Rectal smooth muscle tissue (tissue), 1 donor: ENCODE measurements at regions not wholly inside any gene's neighbourhood (a gene's known extent, or its start where the extent isn't known, plus 50 kb on each side); places are given as distances from the start of the nearest gene placed in this dataset.

Experiments used
- H3K27ac ChIP-seq: one replicate; pipeline ENCODE4 v1.7.0; 2013; ENCODE audit warnings: low read depth, low read length, inconsistent platforms
- H3K27me3 ChIP-seq: one replicate; pipeline ENCODE4 v1.7.0; 2013; ENCODE audit warnings: low read length; ENCODE audit not compliant: control insufficient read depth, insufficient read depth
- H3K36me3 ChIP-seq: one replicate; pipeline ENCODE4 v1.7.0; 2013; ENCODE audit warnings: low read length; ENCODE audit not compliant: control insufficient read depth, insufficient read depth
- H3K4me1 ChIP-seq: one replicate; pipeline ENCODE4 v1.7.0; 2013; ENCODE audit warnings: low read length; ENCODE audit not compliant: control insufficient read depth, insufficient read depth
- H3K4me3 ChIP-seq: one replicate; pipeline ENCODE4 v1.7.0; 2013; ENCODE audit warnings: low read length
- H3K9ac ChIP-seq: one replicate; pipeline ENCODE4 v1.7.0; 2013; ENCODE audit warnings: low read length

DNA sequence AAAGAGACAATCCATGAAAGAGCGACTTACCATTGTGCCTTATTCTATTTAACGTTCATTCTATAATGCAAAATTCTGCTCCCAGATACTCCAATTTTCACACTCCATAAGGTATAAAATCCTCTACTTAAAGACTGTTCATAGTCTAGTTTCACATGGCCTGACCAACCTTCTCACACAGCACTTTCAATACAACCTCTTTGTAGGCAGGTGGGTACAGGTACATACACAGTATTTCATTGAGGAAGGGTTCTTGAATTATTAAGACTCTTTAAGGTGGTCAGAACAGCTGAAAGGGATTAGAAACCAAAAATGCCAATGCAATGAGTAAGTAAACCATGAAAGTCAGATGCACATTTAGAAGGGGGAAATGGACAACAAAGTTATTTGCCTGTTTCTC is 352.0 kb downstream of the PARP8 start:
- Histone ChIP-seq H3K27me3 (no peaks in the 10 kb centered on the region), H3K9ac (no peak overlapping the region), H3K4me3 (no peak overlapping the region), H3K27ac (no peak overlapping the region), H3K4me1 (no peaks in the 10 kb centered on the region), H3K36me3 (no peaks in the 10 kb centered on the region)

DNA sequence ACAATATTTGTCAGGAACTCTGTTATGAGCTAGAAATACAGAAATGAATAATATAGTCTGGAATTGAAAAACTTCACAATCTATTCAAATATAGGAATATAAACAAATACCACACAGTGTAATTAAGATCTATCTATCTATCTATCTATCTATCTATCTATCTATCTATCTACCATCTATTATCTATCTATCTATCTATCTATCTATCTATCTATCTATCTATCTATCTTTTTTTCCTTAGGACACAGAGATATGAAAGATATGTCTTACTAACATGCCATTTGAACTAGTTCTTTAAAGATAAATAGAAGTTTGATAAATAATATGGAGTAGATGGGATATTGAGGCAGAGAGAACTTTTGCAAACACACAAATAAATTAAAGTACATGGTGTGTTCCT is 357.8 kb downstream of the PARP8 start:
- Histone ChIP-seq H3K36me3 (no peaks in the 10 kb centered on the region), H3K4me1 (no peaks in the 10 kb centered on the region), H3K27me3 (no peaks in the 10 kb centered on the region), H3K4me3 (no peak overlapping the region), H3K27ac (no peak overlapping the region), H3K9ac (no peak overlapping the region)

GRCh38 chr5:51027271-51027670 is 356.0 kb upstream of the ISL1 start:
- Histone ChIP-seq H3K4me1 (no peaks in the 10 kb centered on the region), H3K4me3 (no peak overlapping the region), H3K27me3 (no peaks in the 10 kb centered on the region), H3K9ac (no peak overlapping the region), H3K27ac (no peak overlapping the region), H3K36me3 (no peaks in the 10 kb centered on the region)

DNA sequence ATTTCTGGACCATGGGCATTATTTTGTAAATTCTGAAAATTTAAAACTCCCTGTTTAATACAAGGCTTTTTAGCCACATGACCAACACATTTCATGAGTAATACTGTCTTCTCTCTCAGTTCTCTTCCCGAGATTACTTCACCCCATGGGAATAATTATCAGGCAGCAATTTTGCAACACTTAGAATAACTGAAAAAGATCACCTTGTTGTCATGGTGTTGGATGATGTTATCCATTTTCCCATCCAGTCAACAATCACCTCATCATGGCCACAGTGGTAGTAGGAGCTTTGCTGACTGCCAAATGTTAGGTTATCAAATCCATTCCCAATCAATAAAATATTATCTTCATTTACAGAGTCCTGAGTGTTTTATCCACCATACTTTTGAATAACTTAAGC is 354.9 kb upstream of the ISL1 start:
- H3K4me1 ChIP-seq, result no peaks in the 10 kb centered on the region
- H3K27ac ChIP-seq, result no peak overlapping the region
- H3K9ac ChIP-seq, result no peak overlapping the region
- no peaks in the 10 kb centered on the region for H3K36me3 ChIP-seq
- H3K4me3 ChIP-seq, result no peak overlapping the region
- H3K27me3 ChIP-seq, result no peaks in the 10 kb centered on the region

DNA sequence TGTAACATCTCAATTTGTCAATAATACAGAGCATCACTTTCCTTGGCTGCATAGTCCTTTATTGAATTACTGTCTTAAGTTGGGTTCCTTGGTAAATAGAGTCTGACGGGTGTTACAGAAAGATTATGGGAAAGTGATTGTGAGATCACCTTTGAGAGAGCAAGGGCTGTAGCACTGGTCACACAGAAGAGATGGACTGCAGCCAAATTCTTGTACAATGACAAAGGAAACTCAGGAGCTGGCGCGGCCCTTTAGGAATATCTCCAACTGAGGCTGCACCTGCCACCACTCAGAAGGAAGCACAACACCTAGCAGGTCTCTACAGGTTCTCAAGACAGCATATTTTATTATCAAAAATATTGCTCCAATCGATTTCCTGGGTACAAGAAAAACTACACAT is 350.0 kb upstream of the ISL1 start:
- Histone ChIP-seq H3K36me3 (no peaks in the 10 kb centered on the region), H3K4me1 (no peaks in the 10 kb centered on the region), H3K4me3 (no peak overlapping the region), H3K27me3 (no peaks in the 10 kb centered on the region), H3K27ac (no peak overlapping the region), H3K9ac (no peak overlapping the region)

- Histone ChIP-seq H3K4me3 (no peak overlapping the region), H3K36me3 (no peaks in the 10 kb centered on the region), H3K4me1 (no peaks in the 10 kb centered on the region), H3K27me3 (no peaks in the 10 kb centered on the region), H3K9ac (no peak overlapping the region), H3K27ac (no peak overlapping the region)
These were observed 348.9 kb upstream of the ISL1 start for GRCh38 chr5:51034222-51034901.

DNA sequence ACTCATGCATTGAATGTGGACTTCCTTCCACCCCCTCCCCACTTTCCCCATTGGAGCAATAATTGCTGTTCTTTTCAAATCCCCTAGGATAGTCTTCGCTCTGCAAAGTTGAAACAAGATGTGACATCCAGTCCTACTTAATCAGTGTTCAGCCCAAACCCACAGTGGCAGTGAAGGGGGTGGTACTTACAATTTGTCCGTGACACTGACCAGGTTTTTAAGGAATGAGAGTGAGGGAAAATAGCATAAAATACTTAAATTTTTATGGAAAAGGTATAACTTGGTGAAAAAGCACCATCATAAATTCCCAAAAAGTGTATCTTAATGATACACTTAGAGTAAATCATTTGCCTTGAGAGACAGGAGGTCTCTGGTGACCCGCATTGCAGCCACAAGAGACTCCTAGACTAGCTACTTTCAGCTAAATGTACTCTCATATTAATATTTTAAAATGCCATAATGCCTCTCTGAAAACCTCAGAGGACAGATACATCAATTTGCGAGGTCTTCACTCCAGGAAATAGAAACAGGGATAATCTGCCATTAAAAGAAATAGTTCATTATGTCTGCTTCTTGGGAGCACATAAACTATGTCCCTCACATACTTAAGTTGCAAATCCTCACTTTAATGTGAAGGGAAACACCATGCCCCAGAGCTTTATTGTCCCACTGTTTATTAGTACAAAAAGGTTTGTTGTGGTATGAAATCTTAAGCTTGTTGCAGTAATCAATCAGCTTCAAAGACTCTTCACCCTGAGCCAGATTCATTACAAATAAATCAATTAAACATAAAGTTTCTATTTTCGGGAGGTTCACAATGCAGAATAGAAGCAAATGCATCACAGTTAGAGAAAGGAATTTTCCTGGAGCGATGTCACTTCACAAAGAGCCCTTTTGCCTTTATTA is 343.6 kb upstream of the ISL1 start:
- H3K9ac ChIP-seq, result no peak overlapping the region
- no peak overlapping the region for H3K4me3 ChIP-seq
- H3K4me1 ChIP-seq, result no peaks in the 10 kb centered on the region
- H3K36me3 ChIP-seq, result no peaks in the 10 kb centered on the region
- H3K27me3 ChIP-seq, result no peaks in the 10 kb centered on the region
- H3K27ac ChIP-seq, result no peak overlapping the region

- Histone ChIP-seq H3K9ac (no peak overlapping the region), H3K36me3 (no peaks in the 10 kb centered on the region), H3K4me1 (no peaks in the 10 kb centered on the region), H3K4me3 (no peak overlapping the region), H3K27me3 (no peaks in the 10 kb centered on the region), H3K27ac (no peak overlapping the region)
These were observed 339.5 kb upstream of the ISL1 start for GRCh38 chr5:51043745-51044144.

GRCh38 chr5:51047369-51047768 is 335.9 kb upstream of the ISL1 start:
- no peaks in the 10 kb centered on the region for H3K4me1 ChIP-seq
- no peaks in the 10 kb centered on the region for H3K36me3 ChIP-seq
- no peak overlapping the region for H3K9ac ChIP-seq
- no peak overlapping the region for H3K27ac ChIP-seq
- no peak overlapping the region for H3K4me3 ChIP-seq
- H3K27me3 ChIP-seq, result no peaks in the 10 kb centered on the region

GRCh38 chr5:51053361-51053760 is 329.9 kb upstream of the ISL1 start:
- Histone ChIP-seq H3K36me3 (no peaks in the 10 kb centered on the region), H3K27ac (no peak overlapping the region), H3K4me1 (no peaks in the 10 kb centered on the region), H3K4me3 (no peak overlapping the region), H3K27me3 (no peaks in the 10 kb centered on the region), H3K9ac (no peak overlapping the region)

DNA sequence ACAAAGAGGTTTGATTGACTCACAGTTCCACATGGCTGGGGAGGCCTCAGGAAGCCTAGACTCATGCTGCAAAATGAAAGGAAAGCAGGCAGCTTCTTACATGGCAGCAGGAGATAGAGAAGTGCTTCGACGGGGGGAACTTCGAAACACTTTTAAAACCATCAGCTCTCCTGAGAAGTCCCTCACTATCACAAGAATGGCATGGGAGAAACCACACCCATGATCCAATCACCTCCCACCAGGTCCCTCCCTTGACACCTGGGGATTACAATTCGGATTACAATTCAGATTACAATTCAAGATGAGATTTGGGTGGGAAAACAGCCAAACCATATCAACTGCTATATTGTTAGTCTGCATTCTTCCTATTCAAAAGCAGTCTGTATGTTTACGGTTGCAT is 322.3 kb upstream of the ISL1 start:
- H3K36me3 ChIP-seq, result no peaks in the 10 kb centered on the region
- no peak overlapping the region for H3K27ac ChIP-seq
- H3K27me3 ChIP-seq, result no peaks in the 10 kb centered on the region
- no peak overlapping the region for H3K9ac ChIP-seq
- H3K4me1 ChIP-seq, result no peaks in the 10 kb centered on the region
- H3K4me3 ChIP-seq, result no peak overlapping the region

- Histone ChIP-seq H3K36me3 (no peaks in the 10 kb centered on the region), H3K27me3 (no peaks in the 10 kb centered on the region)
These were observed 310.3 kb upstream of the ISL1 start for GRCh38 chr5:51072937-51073336.

GRCh38 chr5:51082741-51083140 is 300.5 kb upstream of the ISL1 start:
- H3K27ac ChIP-seq, result no peak overlapping the region
- no peaks in the 10 kb centered on the region for H3K36me3 ChIP-seq
- H3K27me3 ChIP-seq, result no peaks in the 10 kb centered on the region
- no peaks in the 10 kb centered on the region for H3K4me1 ChIP-seq
- no peak overlapping the region for H3K4me3 ChIP-seq
- H3K9ac ChIP-seq, result no peak overlapping the region

More at GRCh38 chr5:51072937-51073336, 310.3 kb upstream of the ISL1 start:
- H3K27ac ChIP-seq, result no peak overlapping the region
- H3K9ac ChIP-seq, result no peak overlapping the region
- no peaks in the 10 kb centered on the region for H3K4me1 ChIP-seq
- H3K4me3 ChIP-seq, result no peak overlapping the region
